ENCODE measurements at regions not wholly inside any gene's neighbourhood (a gene's known extent, or its start where the extent isn't known, plus 50 kb on each side); places are given as distances from the start of the nearest gene placed in this dataset.

DNA sequence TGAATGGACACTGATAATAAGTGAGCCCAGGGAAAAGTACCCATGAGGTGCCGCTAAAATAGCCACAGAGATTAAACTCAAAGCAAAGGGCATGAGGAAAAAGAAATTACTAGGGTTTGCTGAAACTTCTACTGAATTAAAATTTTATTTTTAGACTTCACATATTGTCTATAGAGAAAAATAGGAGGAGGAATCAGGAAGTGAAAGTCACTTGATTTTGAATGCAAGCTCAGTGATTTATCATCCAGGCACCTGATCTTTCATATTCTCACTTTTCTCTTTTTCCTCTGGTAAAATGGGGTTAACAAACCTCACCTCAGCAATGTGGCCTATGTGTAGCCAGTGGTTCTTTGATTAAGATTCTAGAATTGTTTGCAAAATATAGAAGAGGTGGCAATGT is 479.8 kb downstream of the BCL11B start:
- 94 to 97% (median 96%) methylated on average over 1 of the region's 1 CpG for WGBS, 3 donors
- Histone ChIP-seq H3K36me3 (ENCODE audit: insufficient read depth in 1 of 2, low read depth in 1 of 2) (no peaks in the 10 kb centered on the region), H3K27me3 (ENCODE audit: insufficient read depth in 3 of 3, low read length in 2 of 3) (peaks cover 0 to 4% (median 0%) of the 10 kb centered on the region in 3 donors), H3K9me3 (peaks cover 10% of the 10 kb centered on the region), H3K27ac (no peak overlapping the region), H3K4me1 (no peaks in the 10 kb centered on the region), H3K4me3 (no peak overlapping the region)
- no peak for DNase-seq
- TF ChIP-seq, protein P1, sequence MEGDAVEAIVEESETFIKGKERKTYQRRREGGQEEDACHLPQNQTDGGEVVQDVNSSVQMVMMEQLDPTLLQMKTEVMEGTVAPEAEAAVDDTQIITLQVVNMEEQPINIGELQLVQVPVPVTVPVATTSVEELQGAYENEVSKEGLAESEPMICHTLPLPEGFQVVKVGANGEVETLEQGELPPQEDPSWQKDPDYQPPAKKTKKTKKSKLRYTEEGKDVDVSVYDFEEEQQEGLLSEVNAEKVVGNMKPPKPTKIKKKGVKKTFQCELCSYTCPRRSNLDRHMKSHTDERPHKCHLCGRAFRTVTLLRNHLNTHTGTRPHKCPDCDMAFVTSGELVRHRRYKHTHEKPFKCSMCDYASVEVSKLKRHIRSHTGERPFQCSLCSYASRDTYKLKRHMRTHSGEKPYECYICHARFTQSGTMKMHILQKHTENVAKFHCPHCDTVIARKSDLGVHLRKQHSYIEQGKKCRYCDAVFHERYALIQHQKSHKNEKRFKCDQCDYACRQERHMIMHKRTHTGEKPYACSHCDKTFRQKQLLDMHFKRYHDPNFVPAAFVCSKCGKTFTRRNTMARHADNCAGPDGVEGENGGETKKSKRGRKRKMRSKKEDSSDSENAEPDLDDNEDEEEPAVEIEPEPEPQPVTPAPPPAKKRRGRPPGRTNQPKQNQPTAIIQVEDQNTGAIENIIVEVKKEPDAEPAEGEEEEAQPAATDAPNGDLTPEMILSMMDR (IDR thresholded peaks at IDR 0.05) = no peak
- no peak for ATAC-seq
- intact Hi-C loops (cut with DNase I) = no loop called here

DNA sequence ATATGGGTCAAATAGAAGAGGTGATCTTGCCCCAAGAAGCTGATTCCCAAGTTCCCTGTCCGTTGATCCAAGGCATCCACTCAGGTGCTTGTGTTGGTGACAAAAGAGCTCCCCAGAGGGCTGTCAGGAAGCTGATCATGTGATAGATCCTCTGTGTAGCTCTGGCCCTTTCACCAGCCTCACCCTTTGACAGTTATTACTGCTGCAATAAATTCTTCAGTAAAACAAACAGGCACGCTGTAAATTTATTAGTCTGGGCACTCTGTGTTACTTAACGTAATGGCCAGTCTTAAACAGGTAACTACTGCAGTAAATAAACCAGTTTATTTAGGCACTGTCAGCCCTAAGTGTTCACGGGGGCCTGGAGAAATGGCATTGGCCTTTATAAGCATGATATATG is 473.9 kb downstream of the BCL11B start:
- Histone ChIP-seq H3K9me3 (peaks cover 10% of the 10 kb centered on the region), H3K27me3 (ENCODE audit: insufficient read depth in 3 of 3, low read length in 2 of 3) (no peaks in the 10 kb centered on the region), H3K4me3 (no peak overlapping the region), H3K4me1 (no peaks in the 10 kb centered on the region), H3K36me3 (ENCODE audit: insufficient read depth in 1 of 2, low read depth in 1 of 2) (no peaks in the 10 kb centered on the region), H3K27ac (no peak overlapping the region)
- 43 to 50% (median 47%) methylated on average over 4 of the region's 4 CpGs for WGBS, 3 donors
- intact Hi-C loops (cut with DNase I) = no loop called here
- DNase-seq = no peak
- TF ChIP-seq, protein P1 (IDR thresholded peaks at IDR 0.05) = no peak
- no peak for ATAC-seq

DNA sequence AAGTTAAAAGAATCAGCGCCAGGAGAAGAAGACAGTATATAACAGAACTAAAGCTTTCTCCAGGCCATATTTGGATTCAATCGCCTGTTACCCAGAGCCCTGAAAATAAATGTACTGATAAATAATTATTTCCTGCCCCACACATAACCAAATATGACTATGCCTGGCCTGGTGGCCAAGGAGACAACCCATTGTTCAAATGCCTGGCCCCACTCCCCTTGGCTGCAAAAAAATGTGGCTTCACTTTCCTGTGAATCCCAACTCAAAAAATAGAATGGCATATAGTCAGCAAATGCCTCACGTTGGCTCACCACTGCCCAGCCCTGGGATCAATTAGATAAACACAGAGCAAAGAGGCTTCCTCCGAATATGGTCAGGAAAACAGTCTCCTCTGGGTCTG is 472.1 kb downstream of the BCL11B start:
- DNase-seq (no peak), ATAC-seq (no peak)
- H3K27ac ChIP-seq = no peak overlapping the region
- intact Hi-C loops (cut with DNase I) = no loop called here
- no peak overlapping the region for H3K4me3 ChIP-seq
- TF ChIP-seq, protein P1 (IDR thresholded peaks at IDR 0.05) = no peak
- H3K36me3 ChIP-seq (ENCODE audit: insufficient read depth in 1 of 2, low read depth in 1 of 2) = no peaks in the 10 kb centered on the region
- no peaks in the 10 kb centered on the region for H3K4me1 ChIP-seq
- 46 to 60% (median 57%) methylated on average over 4 of the region's 4 CpGs for WGBS, 3 donors
- H3K9me3 ChIP-seq = peaks cover under 1% of the 10 kb centered on the region
- H3K27me3 ChIP-seq (ENCODE audit: insufficient read depth in 3 of 3, low read length in 2 of 3) = no peaks in the 10 kb centered on the region

DNA sequence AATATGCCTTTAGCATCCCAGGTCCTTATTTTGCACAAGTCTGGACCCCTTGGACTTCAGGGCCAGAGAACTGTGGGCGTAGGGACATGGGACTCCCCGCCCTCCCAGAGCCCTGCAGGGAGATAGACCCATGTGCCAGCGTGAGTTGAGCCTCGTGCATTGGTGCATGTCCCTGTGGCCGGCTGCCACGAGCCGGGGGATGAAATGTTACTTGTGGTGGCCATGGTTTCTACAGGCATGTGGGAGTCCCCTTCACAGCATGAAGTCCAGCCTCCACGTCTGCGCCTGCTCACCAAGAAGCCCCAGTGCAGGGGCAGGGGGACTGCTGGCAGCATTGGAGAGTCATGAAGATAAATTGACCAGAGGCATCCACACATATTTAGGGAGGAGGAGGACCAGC is 470.0 kb downstream of the BCL11B start:
- no peaks in the 10 kb centered on the region for H3K36me3 ChIP-seq (ENCODE audit: insufficient read depth in 1 of 2, low read depth in 1 of 2)
- ATAC-seq (no peak), DNase-seq (no peak)
- H3K27ac ChIP-seq = no peak overlapping the region
- H3K9me3 ChIP-seq = no peaks in the 10 kb centered on the region
- intact Hi-C loops (cut with DNase I) = no loop called here
- no peak overlapping the region for H3K4me3 ChIP-seq
- no peaks in the 10 kb centered on the region for H3K27me3 ChIP-seq (ENCODE audit: insufficient read depth in 3 of 3, low read length in 2 of 3)
- 68 to 75% (median 72%) methylated on average over 9 of the region's 9 CpGs for WGBS, 3 donors
- TF ChIP-seq, protein P1 (IDR thresholded peaks at IDR 0.05) = no peak
- H3K4me1 ChIP-seq = no peaks in the 10 kb centered on the region

DNA sequence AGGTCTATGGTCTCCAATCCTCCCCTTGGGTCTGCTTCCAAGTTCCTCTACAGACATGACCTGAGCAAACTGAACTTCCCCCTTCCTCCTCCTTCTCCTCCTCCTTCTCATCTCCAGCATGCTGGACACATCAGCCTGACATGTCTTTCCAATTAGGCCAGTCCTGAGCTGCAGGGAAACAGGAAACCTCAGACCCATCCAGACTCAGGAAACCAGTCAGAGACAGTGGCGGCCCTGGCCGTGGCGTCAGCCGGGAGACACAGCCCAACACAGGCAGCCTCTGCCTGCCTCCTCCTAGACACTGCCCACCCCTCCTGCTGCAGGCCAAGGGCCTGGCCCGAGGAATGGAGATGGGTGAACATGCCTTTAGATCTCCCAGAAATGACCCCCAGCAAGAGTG is 468.8 kb downstream of the BCL11B start:
- ATAC-seq (no peak), DNase-seq (no peak)
- intact Hi-C loops (cut with DNase I) = no loop called here

More for the DNA sequence above, 468.8 kb downstream of the BCL11B start:
- no peak overlapping the region for H3K27ac ChIP-seq
- 51 to 73% (median 62%) methylated on average over 5 of the region's 5 CpGs for WGBS, 3 donors
- TF ChIP-seq, protein P1 (IDR thresholded peaks at IDR 0.05) = no peak
- H3K36me3 ChIP-seq (ENCODE audit: insufficient read depth in 1 of 2, low read depth in 1 of 2) = no peaks in the 10 kb centered on the region
- no peak overlapping the region for H3K4me3 ChIP-seq
- H3K9me3 ChIP-seq = no peaks in the 10 kb centered on the region
- H3K4me1 ChIP-seq = no peaks in the 10 kb centered on the region
- peaks cover 0 to 2% (median 0%) of the 10 kb centered on the region in 3 donors for H3K27me3 ChIP-seq (ENCODE audit: insufficient read depth in 3 of 3, low read length in 2 of 3)

Measured in psoas muscle (tissue), 7 donors.